Dermis blood vessel endothelial cell (primary cell): ENCODE measurements at regions not wholly inside any gene's neighbourhood (a gene's known extent, or its start where the extent isn't known, plus 50 kb on each side); places are given as distances from the start of the nearest gene placed in this dataset.

Source experiments
- DNase-seq: peaks from one replicate; pipeline ENCODE4 v3.0.0; 2010

DNA sequence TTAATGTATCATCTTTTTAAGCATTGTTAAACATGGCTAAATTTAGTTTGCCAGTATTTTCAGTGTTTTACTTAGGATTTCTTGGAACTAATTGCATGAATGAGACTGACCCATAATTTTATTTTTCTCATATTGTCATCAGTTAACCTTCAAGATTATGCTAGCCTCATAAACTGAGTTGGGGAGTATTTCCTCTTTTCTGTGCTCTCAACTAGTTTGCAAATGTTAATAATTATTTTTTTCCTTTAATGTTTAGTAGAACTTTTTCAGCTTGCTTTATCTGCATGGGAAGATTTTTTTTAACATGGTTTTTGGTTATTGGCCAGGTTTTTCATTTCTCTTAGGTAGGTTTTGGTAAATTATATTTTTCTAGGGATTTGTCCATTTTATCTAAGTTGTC, 235.4 kb upstream of the SESN3 start:
- no peak for DNase-seq

DNA sequence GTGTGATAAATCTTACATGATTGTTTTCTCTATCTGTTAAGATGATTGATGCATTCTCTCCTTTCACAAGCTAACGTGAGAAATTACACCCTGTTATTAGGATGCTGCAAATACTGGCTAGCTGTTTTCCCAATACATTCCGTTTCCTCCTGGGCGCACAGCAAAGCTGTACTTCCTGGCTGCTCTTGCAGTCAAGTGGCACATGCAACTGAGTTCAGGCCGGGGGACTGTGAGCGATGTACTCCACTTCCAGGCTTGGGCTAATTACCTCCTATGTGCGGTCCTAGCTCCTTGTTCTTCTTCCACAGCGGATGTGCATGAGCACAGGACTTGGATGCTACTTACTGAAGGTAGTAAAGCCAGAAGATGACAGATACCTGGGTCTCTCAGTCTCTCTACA, 234.9 kb upstream of the SESN3 start:
- no peak for DNase-seq

DNA sequence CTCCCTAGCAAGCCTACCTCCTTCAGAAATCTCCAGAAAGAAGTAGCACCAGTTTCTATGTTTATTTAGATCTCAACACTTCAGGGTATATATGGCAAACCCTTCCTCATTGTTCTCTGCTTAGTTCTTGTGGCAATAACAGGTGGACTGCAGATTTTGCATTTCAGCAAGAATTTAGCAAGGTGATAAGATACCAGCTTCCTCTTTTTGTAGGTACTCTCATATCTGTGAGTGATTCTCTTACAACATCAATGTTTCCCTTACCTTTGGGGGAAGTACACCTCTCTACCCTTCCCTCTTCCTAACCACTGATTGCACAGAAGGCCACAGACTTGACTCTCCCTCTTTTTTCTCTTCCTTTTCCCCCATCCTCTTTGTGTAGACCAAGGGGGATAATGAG, 230.9 kb upstream of the SESN3 start:
- DNase-seq = no peak

DNA sequence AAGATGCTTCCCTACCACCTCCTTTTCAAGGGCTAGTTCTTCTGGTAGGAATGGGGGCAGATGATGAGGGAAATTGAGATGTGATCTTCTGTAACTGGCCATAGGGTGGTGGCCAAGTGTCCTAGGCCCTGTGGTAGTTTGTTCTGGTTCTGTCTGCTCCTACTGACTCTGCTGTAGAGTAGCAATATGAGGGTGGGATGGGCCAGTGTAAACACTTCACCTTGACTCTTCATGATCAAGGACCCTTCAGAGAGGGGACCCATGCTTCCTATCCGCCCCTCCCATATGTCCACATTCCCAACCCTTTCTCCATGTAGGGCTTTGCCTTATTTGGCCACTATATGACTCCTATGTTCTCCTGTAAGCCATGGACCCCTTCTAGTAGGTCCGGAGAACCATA, 230.3 kb upstream of the SESN3 start:
- DNase-seq = no peak

DNA sequence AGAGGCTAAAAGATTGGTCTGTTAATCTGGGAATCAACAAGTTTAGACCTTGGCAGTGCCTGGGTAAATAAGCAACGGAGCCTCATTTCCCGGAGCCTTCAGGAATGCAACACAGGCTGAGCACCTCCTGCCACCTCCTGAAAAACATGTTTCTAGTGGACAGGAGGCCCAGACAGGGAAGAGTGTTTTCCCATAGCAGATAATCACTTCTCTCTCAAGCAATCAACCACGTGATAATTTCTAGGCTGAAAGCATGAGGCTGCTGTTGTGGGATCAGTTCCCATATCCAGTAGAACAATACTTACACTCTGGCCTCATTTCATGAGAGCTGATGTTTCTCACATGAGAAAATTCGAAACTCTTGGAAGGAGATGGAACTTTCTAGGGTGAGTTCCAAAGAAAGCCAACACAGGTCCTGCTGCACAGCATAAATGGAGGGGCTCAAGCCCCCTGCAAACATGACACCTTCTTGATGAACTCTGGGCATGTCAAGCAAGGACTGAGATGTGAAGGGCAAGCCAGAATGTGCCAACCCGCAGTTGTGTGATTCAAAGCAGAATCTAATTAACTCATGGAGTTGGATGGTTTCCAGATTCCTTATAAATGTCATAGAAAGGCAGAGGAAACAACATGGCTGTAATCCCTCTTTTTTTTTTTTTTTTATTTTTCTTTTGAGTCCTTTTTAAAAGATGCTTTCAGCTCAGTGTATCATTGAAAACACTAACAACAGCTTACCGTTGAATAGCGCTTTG, 228.5 kb upstream of the SESN3 start:
- DNase-seq = no peak

GRCh38 chr11:95456714-95457491, 225.9 kb upstream of the SESN3 start:
- no peak for DNase-seq

DNA sequence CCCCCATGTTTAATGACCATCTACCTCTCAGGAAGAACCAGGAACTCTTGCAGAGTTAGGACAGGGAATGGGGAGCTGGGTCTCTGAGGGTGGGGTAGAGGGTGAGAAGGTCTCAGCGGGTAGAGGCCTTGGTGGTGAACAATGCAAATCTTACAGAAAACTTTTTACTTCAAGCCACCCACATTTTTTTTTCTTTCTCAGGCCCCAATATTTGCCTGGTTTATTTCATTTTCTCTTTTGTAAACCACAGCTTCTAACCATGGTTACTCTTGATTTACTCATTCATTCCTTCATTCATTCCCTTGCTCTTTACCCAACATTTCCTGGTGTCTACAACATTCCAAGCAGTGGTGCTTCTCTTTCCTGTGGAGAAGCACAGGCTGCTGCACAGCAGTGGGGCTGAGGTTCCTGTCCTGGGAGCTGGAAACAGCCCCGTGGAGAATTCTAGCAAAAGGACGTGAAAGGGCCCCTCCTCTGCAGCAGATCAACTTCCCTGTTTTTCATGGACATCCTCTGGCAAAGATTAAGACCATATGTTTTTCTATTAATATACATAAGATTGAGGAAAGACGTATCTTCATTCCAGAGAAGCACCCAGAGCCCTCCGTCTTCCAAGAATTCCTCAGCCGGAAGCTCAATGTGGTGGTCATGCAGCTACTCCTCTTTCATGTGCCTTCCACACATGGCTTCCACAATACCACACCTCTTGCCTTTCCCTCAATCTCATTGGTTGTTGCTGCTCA, 224.4 kb upstream of the SESN3 start:
- DNase-seq = no peak

DNA sequence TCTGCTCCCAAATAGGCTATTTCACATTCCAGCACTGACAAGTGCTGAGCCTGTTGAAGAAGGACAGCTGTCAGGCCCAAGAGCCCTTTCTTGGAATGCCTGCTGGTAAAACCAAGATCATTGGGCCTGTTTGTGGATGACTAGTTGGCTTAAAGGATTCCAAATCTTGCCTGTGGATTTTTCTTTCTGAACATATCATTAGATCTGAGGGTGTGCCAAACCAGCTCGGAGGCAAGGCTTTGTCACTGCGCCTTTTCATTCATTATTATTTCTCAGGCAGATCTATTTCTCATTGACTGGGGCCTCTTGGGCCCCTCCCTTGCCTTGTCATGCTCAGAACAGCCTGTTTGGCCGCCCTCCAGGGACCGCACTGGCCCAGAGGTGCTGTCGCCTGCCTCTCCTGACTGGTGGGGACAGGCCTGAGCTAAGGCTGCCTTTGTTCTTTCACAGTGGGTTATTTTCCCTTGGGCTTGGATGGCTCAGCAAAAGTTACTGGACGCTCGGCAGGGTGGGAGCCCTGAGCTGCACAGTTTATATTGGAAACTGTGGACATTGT, 222.7 kb upstream of the SESN3 start:
- DNase-seq = no peak

DNA sequence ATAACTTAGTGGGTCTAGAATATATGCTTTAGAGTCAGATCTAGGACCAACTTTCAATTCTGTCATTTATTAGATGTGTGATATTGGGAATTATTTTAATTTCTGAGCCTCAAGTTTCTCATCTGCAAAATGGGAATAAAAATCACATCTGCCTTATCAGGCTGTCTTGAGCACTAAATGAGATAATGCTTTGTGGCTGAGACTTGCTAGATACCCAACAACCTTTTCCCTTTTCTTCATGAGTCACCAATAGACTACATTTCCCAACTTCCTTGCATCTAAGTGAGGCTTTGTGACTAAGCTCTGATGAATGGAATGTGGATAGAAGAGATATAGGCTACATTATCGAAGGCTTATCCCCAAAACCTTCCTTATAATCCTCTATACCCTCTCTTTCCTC, 220.7 kb upstream of the SESN3 start:
- no peak for DNase-seq

GRCh38 chr11:95451261-95451660, 220.3 kb upstream of the SESN3 start:
- no peak for DNase-seq

DNA sequence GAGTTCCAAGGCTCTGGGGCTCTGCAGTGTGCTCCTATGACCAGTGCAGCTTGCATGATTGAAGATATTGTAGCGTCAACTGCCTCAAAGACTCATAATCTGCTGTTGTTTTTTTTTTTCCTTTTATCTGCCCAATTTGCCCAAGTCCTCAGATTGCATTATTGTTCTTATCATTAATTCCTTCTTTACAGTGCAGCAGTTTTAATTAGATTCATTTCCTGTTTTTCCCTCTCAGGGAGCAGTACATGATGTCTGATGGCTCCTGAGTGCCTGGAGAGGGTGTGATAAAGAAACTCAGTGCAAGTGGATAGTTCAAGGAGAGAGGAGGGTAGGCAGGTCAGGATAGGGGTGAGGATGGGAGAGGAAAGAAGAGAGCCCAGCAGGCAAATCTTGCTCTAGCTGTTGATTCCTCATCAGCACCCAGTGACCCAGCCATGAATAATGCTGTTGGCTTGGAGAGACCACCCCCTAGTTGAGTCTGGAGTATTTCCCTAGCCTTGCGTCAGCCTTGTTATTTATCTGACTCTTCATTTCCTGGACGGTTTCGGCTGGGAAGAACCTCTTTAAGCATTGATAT, 219.6 kb upstream of the SESN3 start:
- DNase-seq = no peak

DNA sequence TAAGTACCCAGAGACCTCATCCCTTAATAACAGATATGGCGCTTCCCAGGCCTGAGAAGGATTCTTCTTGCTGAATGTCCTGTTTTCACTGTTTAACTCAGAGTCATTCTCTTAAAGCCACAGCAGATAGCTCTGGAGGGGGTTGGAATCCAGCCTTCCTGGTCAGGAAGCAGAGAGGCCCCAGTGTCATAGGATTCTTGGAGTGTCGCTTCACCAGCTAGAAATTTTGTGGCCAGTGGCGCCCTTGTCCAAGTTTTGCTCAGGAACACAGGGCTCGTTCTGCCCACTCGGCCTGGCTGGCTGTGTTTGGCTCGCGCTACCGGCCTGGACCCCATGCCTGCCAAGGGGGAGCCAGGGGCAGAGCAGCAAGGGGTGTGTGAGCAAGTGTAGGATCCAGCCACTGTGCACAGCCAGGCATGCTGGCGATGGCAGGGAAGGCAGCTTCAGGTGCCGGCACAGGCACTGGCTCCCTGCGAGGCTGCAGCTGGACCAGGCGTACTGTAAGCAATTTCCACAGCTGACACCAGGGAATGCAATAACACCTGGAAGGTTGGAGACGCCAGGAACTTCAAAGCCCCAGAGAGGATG, 214.8 kb upstream of the SESN3 start:
- DNase-seq = no peak

- DNase-seq = no peak
Measured at GRCh38 chr11:95444309-95445241, 213.6 kb upstream of the SESN3 start.

DNA sequence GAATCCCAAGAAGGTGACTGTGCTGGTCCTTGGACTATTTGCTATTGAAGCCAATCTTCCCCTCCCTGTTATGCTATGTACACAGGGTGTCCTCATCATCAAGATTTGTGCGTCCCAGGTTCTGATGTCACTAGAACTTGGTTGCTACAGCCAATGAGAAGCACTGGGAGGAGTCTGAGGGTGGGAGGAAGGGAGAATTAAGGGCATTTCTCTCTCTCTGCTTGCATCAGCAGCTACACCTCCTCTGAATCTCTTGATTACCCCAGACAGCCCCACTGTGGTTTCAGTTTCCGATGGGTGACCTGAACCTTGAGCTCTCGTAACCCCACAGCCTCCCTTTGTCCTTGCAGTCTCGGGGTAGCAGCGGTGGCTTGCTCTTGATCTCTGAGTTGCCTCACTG, 212.4 kb upstream of the SESN3 start:
- no peak for DNase-seq

DNA sequence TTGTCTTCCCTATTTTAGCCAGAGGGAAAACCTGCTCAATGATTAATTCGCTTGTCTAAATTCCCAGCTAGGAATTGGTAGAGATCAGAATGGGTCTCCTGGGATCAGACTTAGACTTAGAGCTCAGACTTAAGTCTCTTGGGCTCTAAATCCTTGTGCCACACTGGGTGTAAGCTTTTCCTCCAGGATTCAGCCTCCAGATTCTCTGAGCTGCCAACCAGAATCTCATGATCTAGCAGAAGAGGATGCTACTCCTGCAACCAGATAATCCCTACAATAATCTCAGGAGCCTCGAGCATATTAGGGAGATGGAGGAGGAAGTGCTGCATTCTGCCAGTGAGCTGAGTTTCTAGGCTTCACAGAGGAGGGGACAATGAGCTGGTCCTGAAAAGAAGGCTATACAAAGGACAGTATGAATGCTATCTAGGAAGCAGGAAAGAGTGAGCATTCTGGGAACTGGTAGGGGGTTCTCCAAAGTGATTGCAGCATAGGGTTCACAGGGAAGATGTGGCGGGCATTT, 211.6 kb upstream of the SESN3 start:
- no peak for DNase-seq

GRCh38 chr11:95435628-95436353, 204.8 kb upstream of the SESN3 start:
- DNase-seq = no peak

GRCh38 chr11:95435192-95435591, 204.2 kb upstream of the SESN3 start:
- DNase-seq = no peak

DNA sequence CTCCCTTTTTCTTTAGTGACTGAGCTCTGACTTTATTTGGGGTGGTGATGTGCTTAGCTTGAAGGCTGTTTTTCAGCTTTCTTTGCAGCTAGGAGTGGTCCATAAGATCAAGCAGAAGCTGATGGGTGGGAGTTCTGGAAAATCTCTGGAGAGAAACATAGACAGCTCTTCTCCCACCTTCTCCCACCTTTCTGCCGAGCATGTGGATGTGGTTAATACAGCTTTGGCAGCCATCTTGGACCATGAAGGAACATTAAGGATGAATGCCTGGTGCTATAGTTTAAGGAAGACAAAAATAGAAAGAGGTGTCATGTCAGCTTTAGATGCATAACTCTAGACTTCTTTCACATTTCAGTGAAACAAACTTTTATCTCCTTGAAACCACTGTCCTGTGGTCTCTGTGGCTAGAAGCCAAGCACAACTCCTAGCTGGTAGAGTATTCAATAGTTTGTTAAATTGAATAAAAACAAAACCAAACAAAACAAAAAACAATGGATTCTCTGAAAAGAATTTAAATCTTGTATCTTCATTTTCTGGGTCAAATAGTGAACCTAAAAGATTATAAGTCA, 203.6 kb upstream of the SESN3 start:
- no peak for DNase-seq

GRCh38 chr11:95434009-95434408, 203.0 kb upstream of the SESN3 start:
- no peak for DNase-seq
